Duodenal mucosa (tissue), 2 donors: ENCODE measurements at regions not wholly inside any gene's neighbourhood (a gene's known extent, or its start where the extent isn't known, plus 50 kb on each side); places are given as distances from the start of the nearest gene placed in this dataset.

Experiments
- H3K27ac ChIP-seq: one replicate; pipeline ENCODE4 v1.7.0; 2013; ENCODE audit warnings: low read depth, low read length
- H3K27me3 ChIP-seq, 2 donors: one replicate each; pipeline ENCODE4 v1.7.0; 2013; ENCODE audit warnings: low read length in 2 of 2, control low read depth in 1 of 2; ENCODE audit not compliant: insufficient read depth in 2 of 2, control insufficient read depth in 1 of 2
- H3K36me3 ChIP-seq, 2 donors: one replicate each; pipeline ENCODE4 v1.7.0; 2013; ENCODE audit warnings: low read length in 2 of 2, control low read depth in 1 of 2; ENCODE audit not compliant: insufficient read depth in 2 of 2, control insufficient read depth in 1 of 2
- H3K4me1 ChIP-seq, 2 donors: one replicate each; pipeline ENCODE4 v1.7.0; 2013; ENCODE audit warnings: low read length in 2 of 2, control low read depth in 1 of 2; ENCODE audit not compliant: insufficient read depth in 2 of 2, control insufficient read depth in 1 of 2
- H3K4me3 ChIP-seq, 2 donors: one replicate each; pipeline ENCODE4 v1.7.0; 2013; ENCODE audit warnings: low read length in 2 of 2, low read depth in 1 of 2
- H3K9ac ChIP-seq, 2 donors: one replicate each; pipeline ENCODE4 v1.7.0; 2013; ENCODE audit warnings: low read length in 2 of 2, low read depth in 1 of 2
- H3K9me3 ChIP-seq, 2 donors: one replicate each; pipeline ENCODE4 v1.7.0; 2013; ENCODE audit warnings: low read length in 2 of 2, control low read depth in 1 of 2; ENCODE audit not compliant: control insufficient read depth in 1 of 2

DNA sequence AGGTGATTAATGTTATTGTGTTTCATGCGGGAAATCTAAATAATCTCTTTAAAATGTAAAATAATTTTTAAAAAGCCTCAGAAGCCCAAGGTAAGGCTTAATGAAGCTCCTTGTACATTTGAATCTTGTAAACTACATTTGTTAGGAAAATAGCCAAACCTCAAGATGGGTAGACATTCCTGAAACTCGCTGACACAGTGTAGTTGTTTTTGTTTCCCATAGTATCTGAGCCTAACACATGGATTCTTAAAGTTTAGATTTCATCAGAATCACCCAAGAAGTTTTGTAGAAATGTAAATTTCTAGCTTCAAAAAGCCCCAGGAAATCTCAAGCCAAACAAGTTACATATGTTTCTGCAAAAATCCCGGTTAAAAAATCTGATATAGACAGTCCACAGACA lies 1221.1 kb upstream of the ACVR2A start:
- Histone ChIP-seq H3K9ac (no peak overlapping the region), H3K27ac (no peak overlapping the region)

DNA sequence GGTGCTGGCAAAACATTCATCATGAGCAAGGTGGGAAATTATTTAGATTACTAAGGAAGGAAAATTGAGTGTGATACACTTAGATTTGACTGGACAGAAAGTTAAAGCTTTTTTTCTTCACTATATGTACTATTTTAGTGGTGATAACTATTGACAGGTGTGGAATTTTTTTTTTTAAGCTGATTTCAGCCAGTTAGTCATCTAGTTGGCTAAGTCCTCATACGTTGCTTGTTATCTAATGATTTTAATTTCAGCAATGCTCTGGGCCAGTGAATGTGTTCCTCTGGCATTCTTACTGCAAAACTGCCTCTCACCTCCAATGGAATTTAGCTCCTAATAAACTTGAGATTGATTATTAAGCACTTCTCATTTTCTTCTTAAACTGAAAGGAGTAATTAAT lies 1223.2 kb upstream of the ACVR2A start:
- Histone ChIP-seq H3K36me3 (no peaks in the 10 kb centered on the region), H3K9ac (no peak overlapping the region), H3K9me3 (peaks cover 0 to 4% of the 10 kb centered on the region in 2 donors), H3K4me3 (no peak overlapping the region), H3K27me3 (no peaks in the 10 kb centered on the region), H3K27ac (no peak overlapping the region), H3K4me1 (no peaks in the 10 kb centered on the region)

More for the DNA sequence above, 1221.1 kb upstream of the ACVR2A start:
- Histone ChIP-seq H3K27me3 (no peaks in the 10 kb centered on the region), H3K4me3 (no peak overlapping the region), H3K9me3 (peaks cover 0 to 4% of the 10 kb centered on the region in 2 donors), H3K36me3 (no peaks in the 10 kb centered on the region), H3K4me1 (no peaks in the 10 kb centered on the region)

DNA sequence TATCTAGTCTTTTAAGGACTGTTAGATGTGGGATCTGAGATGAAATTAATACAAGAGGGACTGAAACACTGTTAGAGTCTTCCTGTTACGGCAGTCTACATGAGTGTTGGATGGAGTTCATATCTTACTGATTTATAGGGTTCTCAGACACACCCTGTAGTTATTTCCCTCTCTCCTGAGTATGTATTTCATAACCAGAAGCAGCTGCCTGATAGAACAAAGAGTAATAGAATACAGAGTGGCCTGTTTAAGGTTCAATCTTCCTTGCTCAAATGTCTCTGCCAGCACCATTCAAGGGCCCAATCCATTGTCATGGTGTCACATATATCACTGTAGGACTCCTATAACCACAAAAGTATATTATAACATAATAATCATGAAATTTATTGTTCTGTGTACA lies 1229.1 kb upstream of the ACVR2A start:
- H3K27me3 ChIP-seq = no peaks in the 10 kb centered on the region
- H3K9me3 ChIP-seq = peaks cover 0 to 4% of the 10 kb centered on the region in 2 donors

DNA sequence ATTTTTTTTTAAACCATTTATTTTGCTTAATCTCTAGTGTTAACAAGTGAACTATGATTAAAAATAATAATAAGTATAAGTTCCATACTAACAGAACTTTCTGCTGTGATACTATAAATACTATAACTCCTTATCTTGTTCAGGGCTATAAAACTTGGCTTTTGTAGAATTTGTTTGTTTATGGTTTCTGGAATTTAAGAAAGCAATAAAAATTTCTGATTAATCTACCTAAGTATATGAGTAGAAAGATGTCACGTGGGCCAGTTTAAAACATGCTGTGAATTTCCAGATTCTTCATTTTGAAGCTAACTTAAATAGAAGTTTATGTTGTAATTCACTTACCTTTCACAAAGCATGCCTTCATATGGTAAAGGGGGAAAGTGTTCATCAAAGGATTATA lies 1236.3 kb upstream of the ACVR2A start:
- no peak overlapping the region for H3K4me3 ChIP-seq
- H3K27ac ChIP-seq = no peak overlapping the region

More for the DNA sequence above, 1229.1 kb upstream of the ACVR2A start:
- Histone ChIP-seq H3K4me3 (no peak overlapping the region), H3K9ac (no peak overlapping the region), H3K36me3 (no peaks in the 10 kb centered on the region), H3K27ac (no peak overlapping the region), H3K4me1 (no peaks in the 10 kb centered on the region)

DNA sequence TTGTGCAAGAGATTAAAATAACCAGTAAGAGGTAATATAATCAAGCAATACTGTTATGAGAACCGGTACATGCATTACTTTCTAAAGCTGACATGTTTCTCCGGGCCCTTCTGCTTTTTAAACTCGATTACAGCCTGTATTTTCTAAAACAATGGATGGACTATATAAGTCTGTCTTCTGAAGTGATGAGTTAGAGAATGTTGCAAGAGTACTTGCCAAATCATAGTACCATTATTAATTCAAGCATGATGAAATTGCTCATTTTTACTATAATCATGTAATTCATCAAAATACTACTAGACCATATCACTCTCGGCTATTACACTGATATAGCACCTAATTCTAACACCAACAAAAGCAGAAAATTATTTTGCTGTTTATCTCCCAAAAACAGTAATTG lies 1240.3 kb upstream of the ACVR2A start:
- Histone ChIP-seq H3K9me3 (no peaks in the 10 kb centered on the region), H3K27me3 (no peaks in the 10 kb centered on the region), H3K9ac (no peak overlapping the region), H3K4me1 (no peaks in the 10 kb centered on the region), H3K4me3 (no peak overlapping the region), H3K36me3 (no peaks in the 10 kb centered on the region), H3K27ac (no peak overlapping the region)

More for the DNA sequence above, 1236.3 kb upstream of the ACVR2A start:
- H3K27me3 ChIP-seq = no peaks in the 10 kb centered on the region
- H3K4me1 ChIP-seq = no peaks in the 10 kb centered on the region
- no peaks in the 10 kb centered on the region for H3K36me3 ChIP-seq
- no peak overlapping the region for H3K9ac ChIP-seq
- no peaks in the 10 kb centered on the region for H3K9me3 ChIP-seq

DNA sequence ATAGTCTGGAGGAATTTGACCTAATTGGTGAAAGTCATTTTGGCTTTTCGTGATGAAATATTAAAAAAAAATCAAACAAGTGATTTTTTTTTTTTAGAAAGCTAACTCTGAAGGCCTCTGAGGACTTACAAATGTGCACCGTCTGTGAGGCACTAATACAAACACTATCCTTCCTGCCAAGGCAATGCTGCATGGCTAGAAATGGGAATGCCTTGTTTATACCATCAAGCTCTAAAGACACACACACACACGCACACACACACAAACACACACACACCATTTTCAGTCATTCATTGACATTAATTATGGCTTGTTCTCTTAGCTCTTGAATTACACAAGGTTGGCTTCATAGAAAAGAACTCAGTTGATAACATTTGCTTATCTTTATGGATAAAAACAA lies 1242.0 kb upstream of the ACVR2A start:
- no peaks in the 10 kb centered on the region for H3K4me1 ChIP-seq
- no peaks in the 10 kb centered on the region for H3K27me3 ChIP-seq
- no peak overlapping the region for H3K4me3 ChIP-seq
- no peaks in the 10 kb centered on the region for H3K36me3 ChIP-seq
- no peak overlapping the region for H3K27ac ChIP-seq
- no peak overlapping the region for H3K9ac ChIP-seq
- H3K9me3 ChIP-seq = no peaks in the 10 kb centered on the region

DNA sequence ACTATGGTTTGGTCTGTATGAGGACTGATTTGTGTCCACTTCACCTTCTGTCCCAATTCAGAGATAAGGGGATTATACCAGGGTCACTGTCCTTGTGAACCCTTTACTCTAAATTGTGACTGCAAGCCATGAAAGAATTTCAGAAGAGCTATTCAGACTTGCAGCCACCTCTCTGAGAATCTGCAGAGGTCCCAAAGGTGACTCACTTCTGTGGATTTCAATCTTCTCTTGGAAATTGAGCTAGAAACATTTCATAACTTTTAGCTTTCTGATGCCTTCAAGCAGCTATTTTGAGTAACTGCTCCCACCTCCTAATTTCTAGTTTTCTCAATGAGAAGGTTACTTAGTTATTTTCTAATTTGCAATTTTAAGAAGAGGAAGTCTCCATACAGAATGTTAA lies 1242.4 kb upstream of the ACVR2A start:
- H3K9me3 ChIP-seq = no peaks in the 10 kb centered on the region
- no peak overlapping the region for H3K27ac ChIP-seq
- H3K9ac ChIP-seq = no peak overlapping the region
- no peaks in the 10 kb centered on the region for H3K36me3 ChIP-seq
- no peaks in the 10 kb centered on the region for H3K27me3 ChIP-seq
- H3K4me1 ChIP-seq = no peaks in the 10 kb centered on the region
- no peak overlapping the region for H3K4me3 ChIP-seq

DNA sequence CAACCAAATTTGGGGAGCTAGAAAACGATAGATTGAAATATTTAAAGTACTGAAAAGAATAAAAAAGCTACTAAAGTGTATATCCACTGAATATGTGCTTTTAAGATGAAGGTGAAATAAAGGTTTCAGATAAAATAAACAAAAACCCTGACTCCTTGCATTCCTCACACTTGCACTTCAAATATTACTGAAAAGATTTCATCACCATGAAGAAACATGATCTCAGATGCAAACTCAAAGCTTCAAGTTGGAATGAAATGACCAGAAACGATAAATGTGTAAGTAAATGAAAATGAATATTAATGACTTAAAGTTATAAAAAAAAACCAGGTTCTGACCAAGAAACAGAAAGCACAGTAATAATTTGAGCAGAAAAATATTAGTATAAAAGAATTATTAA lies 1246.0 kb upstream of the ACVR2A start:
- Histone ChIP-seq H3K27me3 (no peaks in the 10 kb centered on the region), H3K4me1 (no peaks in the 10 kb centered on the region), H3K9me3 (no peaks in the 10 kb centered on the region), H3K36me3 (no peaks in the 10 kb centered on the region), H3K27ac (no peak overlapping the region), H3K4me3 (no peak overlapping the region), H3K9ac (no peak overlapping the region)

DNA sequence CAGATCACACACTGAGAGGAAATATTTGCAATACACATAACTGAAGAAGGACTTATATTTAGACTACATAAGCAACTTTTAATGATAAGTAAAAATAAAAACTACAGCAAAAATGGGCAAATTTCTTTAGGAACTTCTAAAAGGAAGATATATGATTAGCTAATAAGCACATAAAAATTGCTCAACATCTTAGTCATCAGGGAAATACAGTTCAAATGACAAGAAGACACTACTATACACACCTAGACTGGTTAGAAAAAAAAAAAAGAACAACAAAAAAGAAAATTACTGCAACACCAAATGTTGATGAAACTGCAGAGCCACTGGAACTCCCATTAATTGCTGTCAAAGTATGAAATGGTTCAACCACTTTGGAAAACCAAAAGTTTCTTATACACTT lies 1247.5 kb upstream of the ACVR2A start:
- Histone ChIP-seq H3K36me3 (no peaks in the 10 kb centered on the region), H3K4me3 (no peak overlapping the region), H3K27ac (no peak overlapping the region), H3K9me3 (no peaks in the 10 kb centered on the region), H3K4me1 (no peaks in the 10 kb centered on the region), H3K27me3 (no peaks in the 10 kb centered on the region), H3K9ac (no peak overlapping the region)

DNA sequence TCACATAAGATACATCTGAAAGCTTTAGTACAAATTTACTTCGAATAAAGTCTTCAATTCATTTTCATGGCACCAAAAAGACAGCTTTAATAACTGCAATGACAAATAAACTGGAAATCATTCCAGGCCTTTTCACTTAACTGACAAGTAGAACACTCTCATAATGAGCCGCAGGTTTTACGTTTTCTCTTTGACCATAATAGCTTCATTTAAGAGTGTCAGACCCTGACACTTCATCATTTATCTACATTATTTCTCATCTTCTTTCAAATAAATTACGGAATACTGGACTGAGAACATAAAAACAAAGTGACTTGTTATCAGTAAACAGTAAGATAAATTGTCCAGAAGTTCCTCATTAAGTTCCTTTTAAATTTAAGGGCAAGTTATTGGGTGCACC lies 1252.9 kb upstream of the ACVR2A start:
- H3K9ac ChIP-seq = no peak overlapping the region
- no peaks in the 10 kb centered on the region for H3K27me3 ChIP-seq
- H3K4me3 ChIP-seq = no peak overlapping the region
- H3K4me1 ChIP-seq = no peaks in the 10 kb centered on the region
- H3K9me3 ChIP-seq = no peaks in the 10 kb centered on the region
- no peaks in the 10 kb centered on the region for H3K36me3 ChIP-seq
- H3K27ac ChIP-seq = no peak overlapping the region

DNA sequence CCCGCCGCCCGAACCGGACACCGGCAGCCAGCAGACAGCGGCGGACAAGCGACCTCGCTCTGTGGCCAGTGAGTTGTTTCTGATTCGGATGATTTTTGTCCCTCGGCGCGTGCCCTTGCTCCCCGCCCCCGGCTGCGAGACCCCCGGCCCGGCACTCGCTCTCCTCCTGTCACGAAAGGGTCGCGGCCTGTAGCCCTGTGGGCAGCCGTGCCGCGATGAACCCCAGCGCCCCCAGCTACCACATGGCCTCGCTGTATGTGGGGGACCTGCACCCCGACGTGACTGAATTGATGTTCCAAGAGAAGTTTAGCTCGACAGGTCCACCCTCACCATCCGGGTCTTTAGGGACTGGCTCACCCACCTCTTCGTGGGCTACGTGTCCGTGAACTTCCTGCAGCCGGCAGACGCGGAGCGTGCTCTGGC lies 1257.5 kb upstream of the ACVR2A start:
- no peaks in the 10 kb centered on the region for H3K9me3 ChIP-seq
- no peaks in the 10 kb centered on the region for H3K27me3 ChIP-seq
- no peaks in the 10 kb centered on the region for H3K4me1 ChIP-seq
- H3K9ac ChIP-seq = no peak overlapping the region
- H3K4me3 ChIP-seq = no peak overlapping the region
- H3K27ac ChIP-seq = no peak overlapping the region
- H3K36me3 ChIP-seq = no peaks in the 10 kb centered on the region
